Spleen (tissue), 11 donors: ENCODE measurements at regions not wholly inside any gene's neighbourhood (a gene's known extent, or its start where the extent isn't known, plus 50 kb on each side); places are given as distances from the start of the nearest gene placed in this dataset.
"Not testable (repeated sequence)": the region's sequence is repeated elsewhere in the genome, so short reads cannot be mapped to it uniquely, and the experiment has no call there.

ENCODE experiments used
- DNase-seq: peaks from one replicate; pipeline ENCODE4 v3.0.0-alpha.2; 2020
- H3K27ac ChIP-seq, 8 donors: fragments of 200-600 bp; sonication (generic) in 7 of 8; 1 replicate in 4 of 8; 2 replicates in 4 of 8; pipeline versions ENCODE4 v1.5.0 to v1.8.0; 2016 to 2021; ENCODE audit warnings: inconsistent platforms in 4 of 8, mild to moderate bottlenecking in 4 of 8, moderate library complexity in 1 of 8
- H3K27me3 ChIP-seq, 7 donors: fragments of 200-600 bp; sonication (generic) in 6 of 7; replicated peaks in 1 of 7; 1 replicate in 4 of 7; 2 replicates in 3 of 7; pipeline versions ENCODE4 v1.5.0 to v1.8.0; 2016 to 2021; ENCODE audit warnings: inconsistent platforms in 3 of 7, mild to moderate bottlenecking in 1 of 7
- H3K36me3 ChIP-seq, 6 donors: fragments of 200-600 bp; sonication (generic) in 5 of 6; 1 replicate in 4 of 6; 2 replicates in 2 of 6; pipeline versions ENCODE4 v1.5.0 to v1.8.0; 2016 to 2021; ENCODE audit warnings: inconsistent platforms in 2 of 6
- H3K4me1 ChIP-seq, 6 donors: fragments of 200-600 bp; sonication (generic) in 5 of 6; 1 replicate in 3 of 6; 2 replicates in 3 of 6; pipeline versions ENCODE4 v1.5.0 to v1.8.0; 2016 to 2021; ENCODE audit warnings: inconsistent platforms in 3 of 6
- H3K4me3 ChIP-seq, 8 donors: fragments of 200-600 bp; sonication (generic) in 7 of 8; 1 replicate in 4 of 8; 2 replicates in 4 of 8; pipeline versions ENCODE4 v1.5.0 to v1.8.0; 2016 to 2021; ENCODE audit warnings: inconsistent platforms in 4 of 8, mild to moderate bottlenecking in 4 of 8, moderate library complexity in 2 of 8
- H3K9me3 ChIP-seq, 8 donors: fragments of 200-600 bp; sonication (generic) in 7 of 8; 1 replicate in 4 of 8; 2 replicates in 4 of 8; pipeline versions ENCODE4 v1.5.0 to v1.8.0; 2016 to 2021; ENCODE audit warnings: inconsistent platforms in 4 of 8
- POLR2A ChIP-seq, 3 donors: fragments of 450-650 bp; IDR thresholded peaks; one replicate each; pipeline ENCODE4 v1.5.1; 2017; ENCODE audit warnings: antibody characterized with exemption in 3 of 3, mild to moderate bottlenecking in 1 of 3
- POLR2AphosphoS5 ChIP-seq, 3 donors: sonication (generic); formaldehyde crosslinking; IDR thresholded peaks; one replicate each; pipeline ENCODE4 v1.5.1; 2017; ENCODE audit warnings: antibody characterized with exemption in 3 of 3
- WGBS, 5 donors: extraction: QIAGEN DNeasy Blood & Tissue Kit in 3 of 5; methylation state at CpG; one replicate each; pipeline versions ENCODE4 v1.1.5 to v1.1.7; 2013 to 2018; 5-methylcytosine and 5-hydroxymethylcytosine counted together
- intact Hi-C: fragments of 100-400 bp; cut with DNase I; formaldehyde crosslinking; loops from one replicate; pipeline ENCODE4 v1.15.0; 2023; ENCODE audit warnings: low total_unique reads
- TF ChIP-seq, protein P1 (sequence below), 11 experiments: fragments of 200-600 bp in 7 of 11; fragments of 450-650 bp in 4 of 11; sonication (generic) in 4 of 11; IDR thresholded peaks in 8 of 11; conservative IDR thresholded peaks in 3 of 11; 1 replicate in 7 of 11; 2 replicates in 4 of 11; pipeline versions ENCODE4 v1.4.0 to v1.8.0; 2016 to 2021; ENCODE audit warnings: antibody characterized with exemption in 11 of 11, inconsistent platforms in 4 of 11, mild to moderate bottlenecking in 1 of 11
- donor health status: healthy with polysubstance abuse.
- donor health status: DM: no; HTN: no; CAD: no; lungs with moderate emphysema.
- donor health status: DM: no; HTN: no; CAD: no.
- donor health status: Bipolar disorder and iron deficiency.
- donor health status: healthy.
- donor health status: DM: no; HTN: no; CAD: no.
- donor health status: DM: yes; HTN: yes; CAD: no.

GRCh38 chr9:94445863-94446262 lies 109.0 kb upstream of the PCAT7 start:
- Histone ChIP-seq H3K27me3 (no peaks in the 10 kb centered on the region), H3K4me3 (no peak overlapping the region), H3K36me3 (peaks cover 0 to 98% (median 41%) of the 10 kb centered on the region in 6 donors), H3K9me3 (no peaks in the 10 kb centered on the region), H3K27ac (no peak overlapping the region), H3K4me1 (no peaks in the 10 kb centered on the region)
- intact Hi-C loops = no loop called here
- 81 to 93% (median 90%) methylated on average over 2 of the region's 2 CpGs for WGBS, 5 donors
- no peak for DNase-seq
- no peak for TF ChIP-seq POLR2AphosphoS5 (IDR thresholded peaks at IDR 0.05)
- TF ChIP-seq, protein P1, sequence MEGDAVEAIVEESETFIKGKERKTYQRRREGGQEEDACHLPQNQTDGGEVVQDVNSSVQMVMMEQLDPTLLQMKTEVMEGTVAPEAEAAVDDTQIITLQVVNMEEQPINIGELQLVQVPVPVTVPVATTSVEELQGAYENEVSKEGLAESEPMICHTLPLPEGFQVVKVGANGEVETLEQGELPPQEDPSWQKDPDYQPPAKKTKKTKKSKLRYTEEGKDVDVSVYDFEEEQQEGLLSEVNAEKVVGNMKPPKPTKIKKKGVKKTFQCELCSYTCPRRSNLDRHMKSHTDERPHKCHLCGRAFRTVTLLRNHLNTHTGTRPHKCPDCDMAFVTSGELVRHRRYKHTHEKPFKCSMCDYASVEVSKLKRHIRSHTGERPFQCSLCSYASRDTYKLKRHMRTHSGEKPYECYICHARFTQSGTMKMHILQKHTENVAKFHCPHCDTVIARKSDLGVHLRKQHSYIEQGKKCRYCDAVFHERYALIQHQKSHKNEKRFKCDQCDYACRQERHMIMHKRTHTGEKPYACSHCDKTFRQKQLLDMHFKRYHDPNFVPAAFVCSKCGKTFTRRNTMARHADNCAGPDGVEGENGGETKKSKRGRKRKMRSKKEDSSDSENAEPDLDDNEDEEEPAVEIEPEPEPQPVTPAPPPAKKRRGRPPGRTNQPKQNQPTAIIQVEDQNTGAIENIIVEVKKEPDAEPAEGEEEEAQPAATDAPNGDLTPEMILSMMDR (IDR thresholded peaks at IDR 0.05 in 8 of 11, conservative IDR thresholded peaks at IDR 0.05 in 3 of 11) = no peak
- TF ChIP-seq POLR2A (IDR thresholded peaks at IDR 0.05) = no peak

- no peak overlapping the region for H3K4me3 ChIP-seq
- H3K27ac ChIP-seq = no peak overlapping the region
- no peaks in the 10 kb centered on the region for H3K4me1 ChIP-seq
- peaks cover 0 to 98% (median 54%) of the 10 kb centered on the region in 6 donors for H3K36me3 ChIP-seq
- intact Hi-C loops = no loop called here
- 77 to 95% (median 86%) methylated on average over 2 of the region's 2 CpGs for WGBS, 5 donors
- no peaks in the 10 kb centered on the region for H3K9me3 ChIP-seq
- H3K27me3 ChIP-seq = no peaks in the 10 kb centered on the region
- DNase-seq = no peak
- no peak for TF ChIP-seq POLR2AphosphoS5 (IDR thresholded peaks at IDR 0.05)
- TF ChIP-seq POLR2A (IDR thresholded peaks at IDR 0.05) = no peak
- TF ChIP-seq, protein P1 (IDR thresholded peaks at IDR 0.05 in 8 of 11, conservative IDR thresholded peaks at IDR 0.05 in 3 of 11) = no peak
Observed at GRCh38 chr9:94449486-94449885, 105.4 kb upstream of the PCAT7 start.

DNA sequence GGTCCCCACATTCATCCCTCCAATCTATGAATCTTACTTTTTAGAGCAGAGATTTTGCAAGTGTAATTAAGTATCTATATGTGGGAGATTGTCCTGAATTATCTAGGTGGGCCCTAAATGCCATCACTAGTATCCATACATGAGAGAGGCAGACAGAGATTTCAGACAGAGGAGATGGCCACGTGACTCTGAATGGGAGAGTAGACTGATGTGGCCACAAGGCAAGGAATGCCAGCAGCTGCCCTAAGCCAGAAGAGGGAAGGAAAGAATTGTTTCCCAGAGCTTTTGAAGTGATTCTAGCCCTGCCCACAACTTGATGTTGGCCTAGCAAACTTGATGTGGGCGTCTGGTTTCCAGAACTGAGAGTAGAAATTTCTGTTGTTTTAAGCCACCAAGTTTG lies 90.1 kb upstream of the PCAT7 start:
- H3K36me3 ChIP-seq = peaks cover 1 to 34% (median 28%) of the 10 kb centered on the region in 6 donors
- DNase-seq = no peak
- no peaks in the 10 kb centered on the region for H3K27me3 ChIP-seq
- no peaks in the 10 kb centered on the region for H3K4me1 ChIP-seq
- WGBS, 5 donors = 81 to 94% (median 83%) methylated on average over 2 of the region's 2 CpGs
- TF ChIP-seq POLR2A (IDR thresholded peaks at IDR 0.05) (no peak), POLR2AphosphoS5 (IDR thresholded peaks at IDR 0.05) (peak in 1 of 3 donors; percentile 17)
- no peak overlapping the region for H3K4me3 ChIP-seq
- peaks cover 7 to 63% (median 54%) of the 10 kb centered on the region in 8 donors for H3K9me3 ChIP-seq
- no peak overlapping the region for H3K27ac ChIP-seq
- intact Hi-C loops = no loop called here

DNA sequence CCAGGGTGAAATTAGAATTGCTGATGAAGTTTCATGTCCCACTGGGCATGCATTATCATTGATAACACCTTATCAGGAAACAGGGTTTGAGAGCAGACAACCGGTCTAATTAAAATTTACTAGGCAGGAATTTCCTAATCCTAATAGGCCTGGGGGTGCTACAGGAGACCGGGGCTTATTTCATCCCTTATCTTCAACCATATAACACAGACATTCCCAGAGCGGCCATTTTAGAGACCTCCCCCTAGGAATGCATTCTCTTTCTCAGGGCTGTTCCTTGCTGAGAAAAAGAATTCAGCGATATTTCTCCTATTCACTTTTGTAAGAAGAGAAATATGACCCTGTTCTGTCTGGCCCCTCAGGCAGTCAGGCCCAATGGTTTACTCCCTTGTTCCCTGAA lies 82.8 kb upstream of the PCAT7 start:
- H3K9me3 ChIP-seq = peaks cover 0 to 49% (median 39%) of the 10 kb centered on the region in 8 donors
- intact Hi-C loops, H3K27ac ChIP-seq, DNase-seq, H3K4me1 ChIP-seq, H3K4me3 ChIP-seq, H3K36me3 ChIP-seq: not testable (repeated sequence)
- H3K27me3 ChIP-seq = peaks cover 0 to 12% (median 0%) of the 10 kb centered on the region in 7 donors
- WGBS, 5 donors = 82 to 96% (median 92%) methylated on average over 4 of the region's 4 CpGs

- Histone ChIP-seq H3K36me3 (no peaks in the 10 kb centered on the region), H3K9me3 (peaks cover 0 to 40% (median 32%) of the 10 kb centered on the region in 8 donors), H3K27ac (no peak overlapping the region), H3K4me3 (no peak overlapping the region), H3K27me3 (peaks cover 0 to 12% (median 0%) of the 10 kb centered on the region in 7 donors), H3K4me1 (no peaks in the 10 kb centered on the region)
- intact Hi-C loops = no loop called here
- DNase-seq = no peak
- 86 to 93% (median 88%) methylated on average over 4 of the region's 4 CpGs for WGBS, 5 donors
- TF ChIP-seq POLR2A (IDR thresholded peaks at IDR 0.05) (no peak), POLR2AphosphoS5 (IDR thresholded peaks at IDR 0.05) (no peak)
- TF ChIP-seq, protein P1 (IDR thresholded peaks at IDR 0.05 in 8 of 11, conservative IDR thresholded peaks at IDR 0.05 in 3 of 11) = no peak
Observed at GRCh38 chr9:94472806-94473360, 82.0 kb upstream of the PCAT7 start.
